Stimulated activated naive CD8-positive, alpha-beta T cell treated with anti-CD3 and anti-CD28 coated beads, Interleukin-15, amount 100 ng/mL, for 72 hours (primary cell): ENCODE measurements at regions not wholly inside any gene's neighbourhood (a gene's known extent, or its start where the extent isn't known, plus 50 kb on each side); places are given as distances from the start of the nearest gene placed in this dataset.
A peak's percentile ranks its signal among the peaks of the same experiment; 100 is the strongest.
"Not testable (repeated sequence)": the region's sequence is repeated elsewhere in the genome, so short reads cannot be mapped to it uniquely, and the experiment has no call there.

ENCODE experiments used
- ATAC-seq: fragments of 150-1000 bp; cut with Tn5 transposase; 2 replicates; pipeline ENCODE4 v1.10.0; 2021; ENCODE audit warnings: mild to moderate bottlenecking, moderate library complexity
- DNase-seq, 2 donors: peaks; one replicate each; pipeline ENCODE4 v3.0.0; 2021 to 2022
- H3K27ac Mint-ChIP-seq, 2 donors: one replicate each; pipeline ENCODE4 v1.8.0; 2022; ENCODE audit warnings: mild to moderate bottlenecking in 2 of 2, mixed read lengths in 2 of 2, moderate library complexity in 2 of 2
- H3K27me3 Mint-ChIP-seq: one replicate; pipeline ENCODE4 v1.8.0; 2022; ENCODE audit warnings: mixed read lengths
- H3K4me1 Mint-ChIP-seq: one replicate; pipeline ENCODE4 v1.8.0; 2022; ENCODE audit warnings: mild to moderate bottlenecking, mixed read lengths
- H3K4me3 Mint-ChIP-seq, 2 donors: one replicate each; pipeline ENCODE4 v1.8.0; 2022; ENCODE audit warnings: mild to moderate bottlenecking in 2 of 2, mixed read lengths in 2 of 2, moderate library complexity in 1 of 2
- H3K9me3 Mint-ChIP-seq, 2 donors: one replicate each; pipeline ENCODE4 v1.8.0; 2022; ENCODE audit warnings: mixed read lengths in 2 of 2

DNA sequence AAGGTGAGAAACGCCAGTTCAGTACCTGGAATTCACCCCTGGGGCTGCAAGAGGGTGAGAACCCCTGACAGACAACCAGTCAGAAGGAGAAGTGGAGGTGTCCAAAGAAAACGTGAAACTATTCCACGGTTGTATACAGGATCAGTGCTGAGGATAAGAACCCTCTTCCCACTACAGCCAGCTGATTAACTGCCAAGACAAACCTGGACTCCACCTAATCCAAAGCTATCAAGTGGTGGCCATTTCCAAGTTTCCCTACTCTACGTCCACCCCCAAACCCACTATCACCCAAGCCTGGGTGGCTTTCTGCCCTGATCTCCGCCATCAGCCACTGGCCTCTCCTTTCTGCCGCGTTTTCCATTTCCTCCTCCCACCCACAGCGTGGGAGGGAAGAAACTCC, 312.3 kb upstream of the ID2 start:
- DNase-seq (no peak), ATAC-seq (no peak)
- no peaks in the 10 kb centered on the region for H3K4me1 Mint-ChIP-seq
- H3K4me3 Mint-ChIP-seq: no peak overlapping the region
- H3K9me3 Mint-ChIP-seq: peaks cover 0 to 4% of the 10 kb centered on the region in 2 donors
- H3K27ac Mint-ChIP-seq: no peak overlapping the region
- H3K27me3 Mint-ChIP-seq: peaks cover 33% of the 10 kb centered on the region

DNA sequence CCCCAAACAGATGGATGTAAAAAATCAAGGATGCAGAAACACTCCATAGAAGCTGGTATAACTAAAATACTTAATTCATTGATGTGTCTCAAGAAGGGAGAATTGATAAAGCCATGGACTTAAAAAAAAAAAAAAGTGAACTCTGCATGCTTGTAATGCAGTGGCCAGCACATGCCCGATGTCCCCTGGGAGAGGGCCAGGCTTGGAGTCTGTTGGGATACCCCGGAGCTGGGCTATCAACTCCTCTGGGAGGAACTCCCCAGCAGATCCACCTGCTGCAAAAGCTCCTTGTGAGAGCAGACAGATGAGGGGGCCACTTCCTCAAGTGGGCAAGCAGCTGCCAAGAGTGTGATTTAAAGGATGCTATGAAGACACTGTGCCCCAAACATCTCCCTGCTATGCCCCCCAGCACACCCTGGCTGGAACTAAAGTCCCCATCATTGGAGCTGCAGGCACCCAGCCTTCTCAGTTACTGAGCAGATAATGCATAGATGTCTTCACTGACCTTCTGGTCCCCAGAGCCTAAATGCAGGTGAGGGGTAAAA, 311.5 kb upstream of the ID2 start:
- H3K27me3 Mint-ChIP-seq: peaks cover 33% of the 10 kb centered on the region
- no peak for DNase-seq
- H3K27ac Mint-ChIP-seq: no peak overlapping the region
- no peak overlapping the region for H3K4me3 Mint-ChIP-seq
- ATAC-seq: no peak
- no peaks in the 10 kb centered on the region for H3K4me1 Mint-ChIP-seq
- H3K9me3 Mint-ChIP-seq: peaks cover 0 to 4% of the 10 kb centered on the region in 2 donors

DNA sequence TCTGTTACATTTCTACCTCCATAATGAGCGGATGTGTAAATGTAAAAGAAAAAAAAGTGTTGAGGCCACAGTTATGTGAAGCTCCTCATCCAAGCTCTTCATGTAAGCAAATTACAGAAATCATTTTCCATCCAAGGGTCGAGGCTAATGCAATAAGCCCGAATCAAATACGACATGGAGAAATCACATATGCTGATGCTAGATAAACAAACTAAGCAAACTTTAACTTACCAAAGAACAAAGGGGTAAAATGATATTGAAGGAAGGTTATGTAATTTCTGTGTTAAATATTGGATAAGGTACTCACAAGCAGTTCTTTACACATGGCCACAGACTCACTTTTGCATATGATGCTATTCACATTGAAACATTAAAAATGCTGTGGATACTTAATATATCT, 310.2 kb upstream of the ID2 start:
- Mint-ChIP-seq H3K9me3 (peaks cover 0 to 4% of the 10 kb centered on the region in 2 donors), H3K27me3 (peaks cover 33% of the 10 kb centered on the region), H3K4me3 (no peak overlapping the region), H3K4me1 (peaks cover 3% of the 10 kb centered on the region), H3K27ac (no peak overlapping the region)
- ATAC-seq (no peak), DNase-seq (no peak)

DNA sequence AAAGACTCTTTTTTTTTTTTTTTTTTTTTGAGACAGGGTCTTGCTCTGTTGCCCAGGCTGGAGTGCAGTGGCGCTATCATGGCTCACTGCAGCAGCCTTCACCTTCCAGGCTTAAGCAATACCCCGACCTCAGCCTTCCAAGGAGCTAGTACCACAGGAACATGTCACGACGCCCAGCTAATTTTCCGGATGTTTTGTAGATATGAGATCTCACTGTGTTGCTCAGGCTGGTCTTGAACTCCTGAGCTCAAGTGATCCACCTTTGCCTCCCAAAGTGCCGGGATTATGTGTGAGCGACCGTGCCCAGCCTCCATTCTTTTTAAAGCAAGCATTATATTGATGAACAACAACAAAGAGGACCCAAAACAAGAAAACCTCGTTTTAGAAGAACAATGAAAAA, 307.1 kb upstream of the ID2 start:
- Mint-ChIP-seq H3K27me3 (peaks cover 38% of the 10 kb centered on the region), H3K4me3 (no peak overlapping the region), H3K4me1 (peaks cover 25% of the 10 kb centered on the region), H3K9me3 (peaks cover 0 to 4% of the 10 kb centered on the region in 2 donors), H3K27ac (no peak overlapping the region)
- DNase-seq (no peak), ATAC-seq (no peak)

DNA sequence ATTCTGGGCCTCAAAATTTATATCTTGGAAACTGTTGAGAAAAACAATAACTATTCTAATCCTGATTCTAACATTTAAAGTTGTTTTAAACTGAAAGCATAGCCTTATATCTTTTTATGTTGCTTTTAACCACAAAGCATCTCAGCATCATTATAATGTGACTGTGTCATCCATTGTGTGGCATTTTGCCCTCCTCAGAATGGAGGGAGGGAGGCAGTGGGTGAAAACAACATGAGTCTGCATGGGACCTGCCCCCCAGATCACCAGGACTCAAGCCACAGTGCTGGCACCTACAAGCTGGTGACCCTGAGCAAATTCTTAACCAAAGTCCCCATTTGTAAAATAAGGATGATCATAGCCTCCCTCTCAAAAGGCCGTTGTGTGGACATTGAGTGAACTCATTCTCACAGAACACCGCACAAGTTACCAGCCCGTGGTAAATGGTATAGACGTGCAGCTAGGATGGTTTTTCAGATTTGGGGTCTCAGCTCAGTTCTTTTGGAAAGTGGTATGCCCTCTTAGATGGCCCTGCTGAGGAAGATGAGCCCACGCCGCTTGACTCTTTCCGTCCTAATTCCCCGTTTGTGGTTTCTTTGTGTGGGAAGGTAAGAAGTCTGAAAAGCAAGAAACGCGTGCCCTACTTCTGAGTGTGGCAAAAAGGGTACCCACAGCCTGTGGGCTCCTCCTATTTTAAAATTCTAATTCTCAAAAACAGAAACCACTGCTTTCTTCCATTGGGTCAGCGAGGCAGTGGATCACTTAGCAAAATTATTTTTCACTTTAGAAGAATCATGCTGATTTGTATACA, 305.0 kb upstream of the ID2 start:
- peaks cover 29% of the 10 kb centered on the region for H3K4me1 Mint-ChIP-seq
- DNase-seq (no peak), ATAC-seq (peak; percentile 79)
- H3K4me3 Mint-ChIP-seq: peak overlapping the region; percentile 26 to 42
- H3K27me3 Mint-ChIP-seq: peaks cover 26% of the 10 kb centered on the region
- H3K9me3 Mint-ChIP-seq: peaks cover 0 to 4% of the 10 kb centered on the region in 2 donors
- H3K27ac Mint-ChIP-seq: no peak overlapping the region

DNA sequence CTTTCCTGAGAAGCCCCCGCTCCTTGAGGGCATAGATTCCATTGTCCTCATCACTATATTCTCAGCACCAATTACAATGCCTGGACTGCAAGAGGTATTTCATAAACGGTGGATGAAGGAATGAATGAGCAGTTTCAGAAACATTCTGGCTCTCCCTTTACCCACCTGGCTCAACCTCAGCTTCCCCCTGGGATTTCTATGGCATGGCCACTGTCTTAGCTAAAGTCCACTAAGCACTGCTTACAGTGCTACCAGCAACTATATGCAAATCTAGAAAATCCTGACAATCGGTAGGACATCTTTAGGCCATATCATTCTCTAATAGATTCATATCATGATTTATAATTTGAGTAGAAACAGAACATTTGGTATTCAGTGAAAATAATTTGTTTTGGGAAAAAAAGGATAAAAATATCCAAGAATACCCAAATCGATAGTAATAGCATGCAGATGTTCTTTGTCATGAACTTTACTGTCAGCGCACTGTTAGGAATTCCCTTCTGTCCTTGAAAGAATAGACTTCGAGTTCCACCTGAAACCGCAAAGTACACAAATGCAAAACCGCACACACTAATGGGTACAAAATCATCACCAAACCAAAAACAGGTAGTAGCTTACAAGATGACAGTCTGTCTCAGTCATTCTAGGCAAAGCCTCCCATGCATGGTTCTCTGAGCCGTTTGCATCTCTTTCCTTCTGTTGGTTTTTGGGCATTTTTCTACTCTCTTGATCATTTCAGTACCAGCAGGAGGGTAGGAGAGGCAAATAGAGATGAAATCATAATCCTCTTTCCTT, 303.6 kb upstream of the ID2 start:
- peaks cover 0 to 2% of the 10 kb centered on the region in 2 donors for H3K9me3 Mint-ChIP-seq
- peak overlapping the region in 1 of 2 donors; percentile 57 for H3K4me3 Mint-ChIP-seq
- no peak for ATAC-seq
- H3K27ac Mint-ChIP-seq: no peak overlapping the region
- peaks cover 29% of the 10 kb centered on the region for H3K4me1 Mint-ChIP-seq
- H3K27me3 Mint-ChIP-seq: peaks cover 20% of the 10 kb centered on the region
- DNase-seq: no peak

DNA sequence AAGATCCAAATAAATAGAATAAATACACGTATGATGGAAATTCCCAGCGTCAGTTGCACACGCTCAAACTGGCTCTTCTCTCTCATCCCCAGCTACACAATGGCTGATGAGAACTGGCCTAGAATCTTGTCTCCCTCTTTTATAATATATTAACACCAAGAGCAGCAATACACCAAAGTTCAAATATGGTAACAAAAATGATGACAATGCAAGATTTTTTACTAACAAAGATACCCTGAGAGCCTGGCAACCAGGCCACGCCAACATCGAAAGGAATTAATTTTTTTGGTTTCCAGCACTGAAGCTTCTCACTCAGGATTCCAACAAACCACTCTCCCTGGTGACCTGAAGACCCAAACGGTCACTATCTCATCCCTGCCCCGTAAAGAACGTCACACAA, 302.7 kb upstream of the ID2 start:
- H3K4me3 Mint-ChIP-seq: no peak overlapping the region
- H3K27ac Mint-ChIP-seq: no peak overlapping the region
- H3K4me1 Mint-ChIP-seq: peaks cover 39% of the 10 kb centered on the region
- DNase-seq (no peak), ATAC-seq (no peak)
- H3K9me3 Mint-ChIP-seq: no peaks in the 10 kb centered on the region
- peaks cover 21% of the 10 kb centered on the region for H3K27me3 Mint-ChIP-seq

DNA sequence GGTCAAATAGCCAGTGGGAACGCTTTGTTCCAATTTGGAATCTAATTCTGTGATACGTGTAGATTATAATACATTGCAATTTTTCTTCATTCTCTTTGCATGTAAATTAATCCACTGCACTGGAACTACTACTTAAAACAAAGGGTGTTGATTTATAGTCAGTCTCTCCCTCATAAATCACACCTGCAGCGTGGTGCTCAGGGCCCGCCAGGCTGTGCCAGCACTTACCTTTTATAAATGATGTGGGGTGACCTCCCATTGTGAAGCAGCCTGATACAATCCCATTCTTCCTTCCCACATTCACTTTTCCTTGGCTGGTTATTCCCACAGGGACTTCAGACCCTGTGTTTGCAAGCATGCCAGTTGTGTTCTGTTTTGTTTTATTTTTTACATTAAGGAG, 302.3 kb upstream of the ID2 start:
- peaks cover 21% of the 10 kb centered on the region for H3K27me3 Mint-ChIP-seq
- DNase-seq: no peak
- no peak overlapping the region for H3K4me3 Mint-ChIP-seq
- peak overlapping the region in 1 of 2 donors; percentile 10 for H3K27ac Mint-ChIP-seq
- H3K9me3 Mint-ChIP-seq: no peaks in the 10 kb centered on the region
- ATAC-seq: no peak
- H3K4me1 Mint-ChIP-seq: peaks cover 43% of the 10 kb centered on the region

DNA sequence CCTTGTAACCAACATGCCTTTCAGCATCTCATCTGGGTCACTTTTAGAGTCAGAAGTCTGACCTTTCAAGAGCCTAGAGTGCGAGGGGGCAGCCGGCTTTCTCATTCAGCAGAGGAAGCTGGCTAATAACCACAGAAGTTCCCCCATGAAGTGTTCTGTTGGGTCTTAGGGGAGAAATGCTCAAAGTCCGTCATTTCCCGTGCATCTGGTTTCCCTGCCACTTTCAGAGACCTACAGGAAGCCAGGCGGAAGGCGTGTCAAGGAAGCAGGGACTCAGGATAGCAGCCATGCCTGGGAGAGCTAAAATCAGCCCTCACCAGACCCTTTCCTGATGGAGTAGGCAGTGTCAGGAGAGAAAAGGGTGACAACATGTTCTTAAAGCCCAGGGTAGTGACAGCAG, 301.8 kb upstream of the ID2 start:
- Mint-ChIP-seq H3K27me3 (peaks cover 21% of the 10 kb centered on the region), H3K9me3 (no peaks in the 10 kb centered on the region), H3K4me3 (no peak overlapping the region), H3K4me1 (peaks cover 45% of the 10 kb centered on the region), H3K27ac (no peak overlapping the region)
- ATAC-seq (no peak), DNase-seq (no peak)

DNA sequence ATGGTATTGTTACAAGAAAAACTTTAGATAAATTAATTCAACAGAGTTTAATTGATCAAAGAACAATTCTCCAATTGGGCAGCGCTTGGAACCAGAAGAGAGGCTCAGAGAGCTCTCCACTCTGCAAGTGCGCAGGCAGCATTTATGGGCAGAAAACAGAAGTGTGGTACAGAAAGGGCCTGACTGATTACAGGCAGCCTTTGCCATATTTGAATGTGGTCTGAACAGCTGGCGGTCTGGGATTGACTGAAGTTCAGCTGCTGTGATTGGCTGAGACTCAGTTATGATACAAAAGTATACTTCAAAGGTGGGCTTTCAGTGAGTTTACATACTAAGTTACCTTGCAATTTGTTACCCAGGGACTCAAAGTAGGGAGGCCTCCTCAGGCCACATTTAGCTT, 301.3 kb upstream of the ID2 start:
- Mint-ChIP-seq H3K27me3 (peaks cover 21% of the 10 kb centered on the region), H3K9me3 (no peaks in the 10 kb centered on the region), H3K27ac (peak overlapping the region in 1 of 2 donors; percentile 46), H3K4me3 (no peak overlapping the region), H3K4me1 (peaks cover 45% of the 10 kb centered on the region)
- ATAC-seq: no peak
- DNase-seq: no peak

DNA sequence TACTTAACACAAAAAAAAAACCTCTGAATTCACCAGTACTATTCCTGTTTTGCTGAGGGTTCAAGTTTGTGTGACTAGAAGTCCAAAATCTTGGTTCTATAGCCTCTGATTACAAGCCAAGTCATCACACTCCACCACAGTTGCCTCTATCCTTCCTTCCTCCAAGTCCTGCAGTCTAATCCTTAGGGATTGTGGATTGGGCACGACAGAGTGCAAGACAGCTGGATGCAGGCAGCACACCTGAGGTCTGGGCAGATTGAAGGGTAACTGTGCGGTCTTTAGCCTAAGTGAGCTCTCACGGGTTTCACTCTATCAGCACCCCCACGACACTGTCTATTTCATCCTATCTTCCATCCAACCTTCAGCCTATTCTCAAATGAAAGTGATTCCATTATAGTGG, 299.4 kb upstream of the ID2 start:
- no peak for ATAC-seq
- H3K27ac Mint-ChIP-seq: no peak overlapping the region
- no peaks in the 10 kb centered on the region for H3K9me3 Mint-ChIP-seq
- DNase-seq: no peak
- no peak overlapping the region for H3K4me3 Mint-ChIP-seq
- peaks cover 21% of the 10 kb centered on the region for H3K27me3 Mint-ChIP-seq
- H3K4me1 Mint-ChIP-seq: peaks cover 34% of the 10 kb centered on the region

DNA sequence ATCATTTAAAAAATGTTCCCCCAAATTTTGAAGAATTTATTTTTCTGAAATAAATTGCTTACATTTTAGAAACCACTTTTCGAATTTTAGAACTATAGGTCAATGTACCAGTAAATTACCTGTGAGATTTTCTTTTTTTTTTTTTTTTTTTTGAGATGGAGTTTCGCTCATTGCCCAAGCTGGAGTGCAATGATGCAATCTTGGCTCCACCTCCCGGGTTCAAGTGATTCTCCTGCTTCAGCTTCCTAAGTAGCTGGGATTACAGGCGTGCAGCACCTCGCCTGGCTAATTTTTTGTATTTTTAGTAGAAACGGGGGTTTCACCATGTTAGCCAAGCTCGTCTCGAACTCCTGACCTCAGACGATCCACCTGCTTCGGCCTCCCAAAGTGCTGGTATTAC, 295.1 kb upstream of the ID2 start:
- H3K9me3 Mint-ChIP-seq, H3K27ac Mint-ChIP-seq, H3K27me3 Mint-ChIP-seq, ATAC-seq, H3K4me3 Mint-ChIP-seq, DNase-seq: not testable (repeated sequence)
- peaks cover 18% of the 10 kb centered on the region for H3K4me1 Mint-ChIP-seq

DNA sequence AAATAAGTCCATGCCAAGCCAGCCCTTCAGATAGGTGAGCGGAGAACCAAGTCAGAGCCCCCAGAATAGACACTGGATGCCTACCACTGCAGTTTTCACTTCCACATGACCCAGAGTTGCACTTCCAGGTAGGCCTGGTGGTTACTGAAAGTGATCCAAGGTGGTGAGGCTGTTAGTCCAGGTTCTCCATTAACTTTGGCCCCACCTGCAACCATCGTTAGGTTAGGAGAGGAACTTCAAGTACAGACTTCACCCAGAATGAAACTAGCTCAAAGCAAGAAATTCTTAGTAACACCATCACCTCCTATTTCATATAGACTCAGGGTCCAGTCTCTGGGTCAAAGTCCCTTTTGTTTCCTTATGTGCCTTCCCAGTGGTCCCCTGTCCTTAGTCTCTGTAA, 293.1 kb upstream of the ID2 start:
- no peak for DNase-seq
- Mint-ChIP-seq H3K4me1 (peaks cover 14% of the 10 kb centered on the region), H3K27ac (no peak overlapping the region), H3K27me3 (no peaks in the 10 kb centered on the region), H3K9me3 (no peaks in the 10 kb centered on the region), H3K4me3 (no peak overlapping the region)
- no peak for ATAC-seq

DNA sequence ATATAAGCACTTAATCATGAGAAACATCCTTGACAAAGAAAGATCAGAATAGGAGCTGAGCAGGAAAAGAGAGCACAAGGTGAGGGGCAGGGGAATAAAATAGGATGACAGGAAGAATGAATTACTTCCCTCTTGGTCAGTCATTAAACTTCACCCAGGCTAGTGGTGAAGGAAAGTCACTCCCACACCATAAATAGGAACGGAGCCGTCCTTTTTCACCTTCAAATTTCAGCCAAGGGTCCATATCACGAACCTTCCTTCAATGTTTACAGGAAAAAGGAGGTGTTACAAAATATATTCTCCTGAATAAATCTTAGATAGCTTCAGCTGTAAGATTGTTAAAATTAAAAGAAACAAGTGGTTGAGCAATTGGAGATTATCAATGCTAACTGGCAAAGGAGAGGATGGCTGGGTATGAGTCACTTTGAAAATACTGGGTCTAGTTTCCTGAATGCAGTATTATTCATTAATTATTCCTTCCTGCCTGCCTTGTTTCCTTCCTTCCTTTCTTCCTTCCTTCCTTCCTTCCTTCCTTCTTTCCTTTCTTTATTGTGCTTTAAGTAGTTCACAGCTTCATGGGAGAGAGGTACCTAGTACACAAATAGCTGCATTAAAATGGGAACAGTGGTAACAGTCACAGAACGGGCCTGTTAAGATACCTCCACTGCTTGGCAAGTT, 292.3 kb upstream of the ID2 start:
- no peak for ATAC-seq
- Mint-ChIP-seq H3K4me3 (no peak overlapping the region), H3K27me3 (no peaks in the 10 kb centered on the region), H3K4me1 (peaks cover 6% of the 10 kb centered on the region), H3K9me3 (no peaks in the 10 kb centered on the region), H3K27ac (no peak overlapping the region)
- no peak for DNase-seq

DNA sequence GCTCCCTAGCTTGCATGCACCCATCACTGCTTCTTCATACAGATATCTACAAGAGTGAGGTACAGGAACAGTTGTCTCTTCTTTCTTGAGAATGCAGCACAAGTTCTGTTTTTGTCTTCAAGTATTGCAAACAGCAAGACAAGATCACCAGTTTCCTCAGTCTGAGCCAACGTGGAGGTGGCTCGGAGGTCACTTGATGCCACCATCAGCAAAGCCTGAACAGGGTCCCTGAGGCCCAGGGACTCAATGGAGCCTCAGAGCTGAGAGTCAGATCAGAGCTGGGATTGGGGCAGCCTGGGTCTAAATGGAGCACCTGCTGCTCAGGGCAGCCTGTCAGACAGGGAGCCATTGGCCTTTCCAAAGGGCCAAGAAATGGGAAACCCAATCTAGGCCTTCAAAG, 290.7 kb upstream of the ID2 start:
- DNase-seq (no peak), ATAC-seq (peak; percentile 23)
- H3K27ac Mint-ChIP-seq: no peak overlapping the region
- no peaks in the 10 kb centered on the region for H3K27me3 Mint-ChIP-seq
- peaks cover 4% of the 10 kb centered on the region for H3K4me1 Mint-ChIP-seq
- no peaks in the 10 kb centered on the region for H3K9me3 Mint-ChIP-seq
- H3K4me3 Mint-ChIP-seq: no peak overlapping the region

DNA sequence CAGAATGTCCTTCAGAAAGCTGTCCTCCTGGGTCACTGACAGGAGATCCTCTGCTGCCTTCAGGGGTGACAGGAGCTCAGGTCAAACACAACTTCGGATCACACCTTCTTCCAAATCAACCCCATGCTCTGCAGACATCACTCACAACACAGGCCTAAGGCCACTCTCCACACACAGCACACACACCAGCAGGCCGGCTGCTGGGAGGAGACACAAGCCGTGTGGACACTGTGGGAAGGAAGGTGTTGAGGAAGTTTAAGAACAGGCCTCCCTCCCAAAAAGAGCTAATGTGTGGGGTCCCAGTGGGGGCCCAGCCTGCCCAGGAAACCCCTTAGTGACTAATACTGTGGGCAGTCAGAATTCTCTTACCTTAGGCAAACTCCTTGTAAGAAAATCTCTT, 290.3 kb upstream of the ID2 start:
- DNase-seq (no peak), ATAC-seq (no peak)
- Mint-ChIP-seq H3K9me3 (no peaks in the 10 kb centered on the region), H3K4me3 (no peak overlapping the region), H3K4me1 (peaks cover 4% of the 10 kb centered on the region), H3K27ac (peak overlapping the region in 1 of 2 donors; percentile 64), H3K27me3 (no peaks in the 10 kb centered on the region)
